ENCODE measurements at regions not wholly inside any gene's neighbourhood (a gene's known extent, or its start where the extent isn't known, plus 50 kb on each side); places are given as distances from the start of the nearest gene placed in this dataset.

GRCh38 chr2:180660881-180661685, 319.3 kb upstream of the UBE2E3 start:
- TF ChIP-seq POU2F2 (IDR thresholded peaks at IDR 0.05; ENCODE audit: low read depth, low read length) (no peak), POLR2AphosphoS5 (IDR thresholded peaks at IDR 0.05; ENCODE audit: low read depth, low read length) (no peak), PAX5 (IDR thresholded peaks at IDR 0.05; ENCODE audit: insufficient read depth, low read length, severe bottlenecking) (no peak), TAF1 (IDR thresholded peaks at IDR 0.05; ENCODE audit: low read depth, low read length) (no peak), SPI1 (IDR thresholded peaks at IDR 0.05; ENCODE audit: low read depth, low read length) (no peak), POLR2A (IDR thresholded peaks at IDR 0.05; ENCODE audit: low read depth, low read length) (no peak)
- FAIRE-seq: no peak
- DNase-seq (ENCODE audit: insufficient read length, low spot score): no peak

GRCh38 chr2:180660207-180660606, 320.2 kb upstream of the UBE2E3 start:
- no peak for FAIRE-seq
- TF ChIP-seq TAF1 (IDR thresholded peaks at IDR 0.05; ENCODE audit: low read depth, low read length) (no peak), PAX5 (IDR thresholded peaks at IDR 0.05; ENCODE audit: insufficient read depth, low read length, severe bottlenecking) (no peak), POLR2AphosphoS5 (IDR thresholded peaks at IDR 0.05; ENCODE audit: low read depth, low read length) (no peak), SPI1 (IDR thresholded peaks at IDR 0.05; ENCODE audit: low read depth, low read length) (no peak), POU2F2 (IDR thresholded peaks at IDR 0.05; ENCODE audit: low read depth, low read length) (no peak), POLR2A (IDR thresholded peaks at IDR 0.05; ENCODE audit: low read depth, low read length) (no peak)
- DNase-seq (ENCODE audit: insufficient read length, low spot score): no peak

- no peak for TF ChIP-seq PAX5 (IDR thresholded peaks at IDR 0.05; ENCODE audit: insufficient read depth, low read length, severe bottlenecking)
- no peak for TF ChIP-seq TAF1 (IDR thresholded peaks at IDR 0.05; ENCODE audit: low read depth, low read length)
- TF ChIP-seq POU2F2 (IDR thresholded peaks at IDR 0.05; ENCODE audit: low read depth, low read length): no peak
- TF ChIP-seq POLR2A (IDR thresholded peaks at IDR 0.05; ENCODE audit: low read depth, low read length): no peak
- no peak for TF ChIP-seq POLR2AphosphoS5 (IDR thresholded peaks at IDR 0.05; ENCODE audit: low read depth, low read length)
- no peak for TF ChIP-seq SPI1 (IDR thresholded peaks at IDR 0.05; ENCODE audit: low read depth, low read length)
- FAIRE-seq: no peak
- DNase-seq (ENCODE audit: insufficient read length, low spot score): no peak
Observed at GRCh38 chr2:180657054-180657453, 323.4 kb upstream of the UBE2E3 start.

GRCh38 chr2:180656455-180656847, 324.0 kb upstream of the UBE2E3 start:
- no peak for TF ChIP-seq POLR2AphosphoS5 (IDR thresholded peaks at IDR 0.05; ENCODE audit: low read depth, low read length)
- TF ChIP-seq POU2F2 (IDR thresholded peaks at IDR 0.05; ENCODE audit: low read depth, low read length): no peak
- TF ChIP-seq POLR2A (IDR thresholded peaks at IDR 0.05; ENCODE audit: low read depth, low read length): no peak
- TF ChIP-seq TAF1 (IDR thresholded peaks at IDR 0.05; ENCODE audit: low read depth, low read length): no peak
- TF ChIP-seq PAX5 (IDR thresholded peaks at IDR 0.05; ENCODE audit: insufficient read depth, low read length, severe bottlenecking): no peak
- no peak for TF ChIP-seq SPI1 (IDR thresholded peaks at IDR 0.05; ENCODE audit: low read depth, low read length)
- DNase-seq (ENCODE audit: insufficient read length, low spot score) (no peak), FAIRE-seq (no peak)

- DNase-seq (ENCODE audit: insufficient read length, low spot score) (no peak), FAIRE-seq (no peak)
- TF ChIP-seq POLR2AphosphoS5 (IDR thresholded peaks at IDR 0.05; ENCODE audit: low read depth, low read length): no peak
- TF ChIP-seq POU2F2 (IDR thresholded peaks at IDR 0.05; ENCODE audit: low read depth, low read length): no peak
- TF ChIP-seq SPI1 (IDR thresholded peaks at IDR 0.05; ENCODE audit: low read depth, low read length): no peak
- TF ChIP-seq TAF1 (IDR thresholded peaks at IDR 0.05; ENCODE audit: low read depth, low read length): no peak
- no peak for TF ChIP-seq POLR2A (IDR thresholded peaks at IDR 0.05; ENCODE audit: low read depth, low read length)
Observed at GRCh38 chr2:180655842-180656454, 324.5 kb upstream of the UBE2E3 start.

- TF ChIP-seq TAF1 (IDR thresholded peaks at IDR 0.05; ENCODE audit: low read depth, low read length) (no peak), POLR2A (IDR thresholded peaks at IDR 0.05; ENCODE audit: low read depth, low read length) (no peak), POU2F2 (IDR thresholded peaks at IDR 0.05; ENCODE audit: low read depth, low read length) (no peak), SPI1 (IDR thresholded peaks at IDR 0.05; ENCODE audit: low read depth, low read length) (no peak), PAX5 (IDR thresholded peaks at IDR 0.05; ENCODE audit: insufficient read depth, low read length, severe bottlenecking) (no peak), POLR2AphosphoS5 (IDR thresholded peaks at IDR 0.05; ENCODE audit: low read depth, low read length) (no peak)
- DNase-seq (ENCODE audit: insufficient read length, low spot score): no peak
- no peak for FAIRE-seq
Observed at GRCh38 chr2:180655393-180655792, 325.0 kb upstream of the UBE2E3 start.

GRCh38 chr2:180653481-180653880, 326.9 kb upstream of the UBE2E3 start:
- FAIRE-seq (no peak), DNase-seq (ENCODE audit: insufficient read length, low spot score) (no peak)
- TF ChIP-seq PAX5 (IDR thresholded peaks at IDR 0.05; ENCODE audit: insufficient read depth, low read length, severe bottlenecking) (no peak), POLR2AphosphoS5 (IDR thresholded peaks at IDR 0.05; ENCODE audit: low read depth, low read length) (no peak), POU2F2 (IDR thresholded peaks at IDR 0.05; ENCODE audit: low read depth, low read length) (no peak), TAF1 (IDR thresholded peaks at IDR 0.05; ENCODE audit: low read depth, low read length) (no peak), SPI1 (IDR thresholded peaks at IDR 0.05; ENCODE audit: low read depth, low read length) (no peak), POLR2A (IDR thresholded peaks at IDR 0.05; ENCODE audit: low read depth, low read length) (no peak)

- no peak for DNase-seq (ENCODE audit: insufficient read length, low spot score)
- TF ChIP-seq PAX5 (IDR thresholded peaks at IDR 0.05; ENCODE audit: insufficient read depth, low read length, severe bottlenecking): no peak
- peak; percentile 24; the same call in 1 of the 2 replicates for TF ChIP-seq SPI1 (IDR thresholded peaks at IDR 0.05; ENCODE audit: low read depth, low read length)
- TF ChIP-seq POLR2AphosphoS5 (IDR thresholded peaks at IDR 0.05; ENCODE audit: low read depth, low read length): no peak
- no peak for FAIRE-seq
Observed at GRCh38 chr2:180652794-180653193, 327.6 kb upstream of the UBE2E3 start.

- FAIRE-seq (no peak), DNase-seq (ENCODE audit: insufficient read length, low spot score) (no peak)
- no peak for TF ChIP-seq SPI1 (IDR thresholded peaks at IDR 0.05; ENCODE audit: low read depth, low read length)
- TF ChIP-seq POLR2A (IDR thresholded peaks at IDR 0.05; ENCODE audit: low read depth, low read length): no peak
- no peak for TF ChIP-seq POLR2AphosphoS5 (IDR thresholded peaks at IDR 0.05; ENCODE audit: low read depth, low read length)
- no peak for TF ChIP-seq POU2F2 (IDR thresholded peaks at IDR 0.05; ENCODE audit: low read depth, low read length)
- no peak for TF ChIP-seq TAF1 (IDR thresholded peaks at IDR 0.05; ENCODE audit: low read depth, low read length)
- no peak for TF ChIP-seq PAX5 (IDR thresholded peaks at IDR 0.05; ENCODE audit: insufficient read depth, low read length, severe bottlenecking)
Observed at GRCh38 chr2:180651596-180651995, 328.8 kb upstream of the UBE2E3 start.
